Endothelial cell of umbilical vein (primary cell): ENCODE measurements at regions not wholly inside any gene's neighbourhood (a gene's known extent, or its start where the extent isn't known, plus 50 kb on each side); places are given as distances from the start of the nearest gene placed in this dataset.

ENCODE experiments used
- BruUV-seq: library from RNA; stranded (reverse); fragments of 400-500 nt; replicated peaks from 2 replicates; lab custom pipeline; 2021; lab: Mats Ljungman, UMichigan
- CTCF ChIA-PET: fragments of 300-600, 350-600 bp; sonication (Branson Sonifier 250); formaldehyde crosslinking; loops from one replicate; lab custom pipeline; 2021; ENCODE audit warnings: antibody characterized with exemption, inconsistent platforms; lab: Charles Lee
- POLR2A ChIA-PET: fragments of 300-600, 350-600 bp; sonication (Branson Sonifier 250); formaldehyde crosslinking; loops from one replicate; lab custom pipeline; 2021; ENCODE audit warnings: antibody characterized with exemption, inconsistent platforms; lab: Charles Lee
- DNase-seq: peaks from one replicate; pipeline ENCODE4 v3.0.0-alpha.2; 2011; ENCODE audit warnings: low read depth, low spot score
- FAIRE-seq: peaks from 2 replicates; lab custom pipeline; 2011; peaks lifted over from hg19 to GRCh38; lab: Jason Lieb, UNC
- H2AFZ ChIP-seq: 2 replicates; pipeline ENCODE4 v1.6.0; 2012; ENCODE audit warnings: low read depth, low read length, control low read depth, inconsistent platforms
- H3K27ac ChIP-seq: 2 replicates; pipeline ENCODE4 v1.5.1; 2011; ENCODE audit warnings: low read depth, mild to moderate bottlenecking, control low read depth, low read length, moderate library complexity; ENCODE audit not compliant: insufficient read depth
- H3K27me3 ChIP-seq, 2 experiments: 2 replicates each; pipeline versions ENCODE4 v1.6.0 to v1.6.1; 2011; ENCODE audit warnings: low read length in 2 of 2, mixed read lengths in 1 of 2; ENCODE audit not compliant: control insufficient read depth in 2 of 2, insufficient read depth in 2 of 2
- H3K36me3 ChIP-seq, 2 experiments: 2 replicates in 1 of 2; 3 replicates in 1 of 2; pipeline ENCODE4 v1.5.1; 2011; ENCODE audit warnings: low read length in 2 of 2, mild to moderate bottlenecking in 1 of 2, moderate library complexity in 1 of 2; ENCODE audit not compliant: control insufficient read depth in 2 of 2, insufficient read depth in 2 of 2; ENCODE audit errors: extremely low read depth in 1 of 2
- H3K4me1 ChIP-seq: 3 replicates; pipeline ENCODE4 v1.5.1; 2011; ENCODE audit warnings: mild to moderate bottlenecking, low read length; ENCODE audit not compliant: control insufficient read depth, insufficient read depth; ENCODE audit errors: extremely low read depth
- H3K4me2 ChIP-seq: 2 replicates; pipeline ENCODE4 v1.6.1; 2011; ENCODE audit warnings: low read length, control low read depth, mixed read lengths; ENCODE audit not compliant: insufficient read depth
- H3K4me3 ChIP-seq, 3 experiments: fragments of 200-600 bp in 1 of 3; sonication (generic), shearing (Covaris generic) in 1 of 3; replicated peaks in 1 of 3; 2 replicates each; pipeline ENCODE4 v1.5.1; 2011 to 2016; ENCODE audit warnings: control low read depth in 3 of 3, low read length in 3 of 3, mild to moderate bottlenecking in 2 of 3, inconsistent platforms in 1 of 3, low read depth in 1 of 3, moderate library complexity in 1 of 3; ENCODE audit not compliant: insufficient read depth in 1 of 3
- H3K79me2 ChIP-seq: 2 replicates; pipeline ENCODE4 v1.6.0; 2012; ENCODE audit warnings: low read length, inconsistent platforms; ENCODE audit not compliant: control insufficient read depth, insufficient read depth
- H3K9ac ChIP-seq: replicated peaks from 2 replicates; pipeline ENCODE3; 2011; ENCODE audit warnings: low read length, control low read depth; ENCODE audit not compliant: insufficient read depth; ENCODE audit errors: extremely low read depth
- H3K9me1 ChIP-seq: replicated peaks from 3 replicates; pipeline ENCODE4 v1.6.0; 2011; ENCODE audit warnings: mild to moderate bottlenecking, low read length; ENCODE audit not compliant: control insufficient read depth, insufficient read depth; ENCODE audit errors: extremely low read depth
- H3K9me3 ChIP-seq: replicated peaks from 2 replicates; pipeline ENCODE4 v1.5.1; 2012; ENCODE audit warnings: low read length, inconsistent platforms; ENCODE audit not compliant: control insufficient read depth, insufficient read depth
- H4K20me1 ChIP-seq: replicated peaks from 2 replicates; pipeline ENCODE3; 2011; ENCODE audit warnings: mild to moderate bottlenecking, low read length; ENCODE audit not compliant: control insufficient read depth, insufficient read depth; ENCODE audit errors: extremely low read depth
- EZH2 ChIP-seq: IDR thresholded peaks from 2 replicates; pipeline ENCODE4 v1.6.1; 2012; ENCODE audit warnings: borderline replicate concordance, low read depth, mild to moderate bottlenecking, moderate library complexity, low read length, inconsistent platforms; ENCODE audit not compliant: severe bottlenecking
- FOS ChIP-seq: IDR thresholded peaks from 2 replicates; pipeline ENCODE4 v1.6.1; 2011; ENCODE audit warnings: mild to moderate bottlenecking, low read length, moderate library complexity, borderline replicate concordance; ENCODE audit not compliant: insufficient read depth
- GATA2 ChIP-seq: IDR thresholded peaks from 2 replicates; pipeline ENCODE4 v1.7.0; 2011; ENCODE audit warnings: low read depth, mild to moderate bottlenecking, moderate library complexity, mixed read lengths, low read length; ENCODE audit not compliant: insufficient read length, insufficient read depth
- JUN ChIP-seq: IDR thresholded peaks from 2 replicates; pipeline ENCODE4 v1.6.1; 2011; ENCODE audit warnings: borderline replicate concordance, low read depth; ENCODE audit not compliant: insufficient read length, insufficient read depth
- MYC ChIP-seq: IDR thresholded peaks from one replicate; pipeline ENCODE4 v1.6.1; 2011; ENCODE audit warnings: mild to moderate bottlenecking, low read depth, low read length
- POLR2A ChIP-seq: IDR thresholded peaks from 2 replicates; pipeline ENCODE4 v1.6.1; 2012; ENCODE audit warnings: low read depth, mild to moderate bottlenecking, control low read depth, low read length
- POLR2AphosphoS5 ChIP-seq: IDR thresholded peaks from 2 replicates; pipeline ENCODE4 v1.6.1; 2012; ENCODE audit warnings: low read depth, mild to moderate bottlenecking, control low read depth, low read length, moderate library complexity; ENCODE audit not compliant: insufficient read depth
- dilution Hi-C: fragments of 300-500 bp; cut with MboI; formaldehyde crosslinking; loops from one replicate; pipeline ENCODE4 v1.15.0; 2019; ENCODE audit warnings: low sequenced_read_pairs; ENCODE audit not compliant: extremely low pct_ligation_motif_present
- intact Hi-C: fragments of 100-400 bp; cut with micrococcal nuclease; formaldehyde crosslinking; loops from one replicate; pipeline ENCODE4 v1.10.0; 2022
- TF ChIP-seq, protein P1 (sequence below): IDR thresholded peaks from 2 replicates; pipeline ENCODE4 v1.6.1; 2011; ENCODE audit not compliant: insufficient read depth, insufficient read length
- TF ChIP-seq, protein P2 (sequence below), 2 donors: IDR thresholded peaks; 1 replicate in 1 of 2; 2 replicates in 1 of 2; pipeline ENCODE4 v1.5.1; 2011; ENCODE audit warnings: low read length in 2 of 2, mild to moderate bottlenecking in 2 of 2, moderate library complexity in 2 of 2, control low read depth in 1 of 2, inconsistent platforms in 1 of 2, low read depth in 1 of 2; ENCODE audit not compliant: insufficient read depth in 1 of 2; ENCODE audit errors: extremely low read depth in 1 of 2

DNA sequence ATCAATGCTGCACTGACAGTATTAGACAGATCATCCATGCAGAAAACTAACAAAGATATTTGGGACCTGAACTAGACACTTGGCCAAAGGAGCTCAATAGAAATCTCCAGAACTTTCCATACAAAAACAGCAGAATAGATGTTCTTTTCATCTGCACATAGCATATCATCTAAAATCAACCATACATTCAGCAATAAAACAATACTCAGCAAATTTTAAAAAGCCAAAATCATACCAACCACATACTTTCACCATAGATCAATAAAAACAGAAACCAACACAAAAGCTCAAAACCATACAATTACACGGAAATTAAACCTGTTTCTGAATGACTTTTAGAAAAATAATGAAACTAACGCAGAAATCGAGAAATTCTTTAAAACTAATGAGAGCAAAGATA is 592.6 kb downstream of the SLITRK5 start:
- no peaks in the 10 kb centered on the region for H3K4me1 ChIP-seq
- no peak overlapping the region for H3K4me2 ChIP-seq
- H3K9ac ChIP-seq = no peak overlapping the region
- POLR2A ChIA-PET = no interaction called here
- CTCF ChIA-PET = no interaction called here
- H2AFZ ChIP-seq = no peak overlapping the region
- no peaks in the 10 kb centered on the region for H3K27me3 ChIP-seq
- no peak for TF ChIP-seq FOS
- no peak for TF ChIP-seq POLR2AphosphoS5
- no peaks in the 10 kb centered on the region for H4K20me1 ChIP-seq
- DNase-seq (no peak), FAIRE-seq (no peak)
- no peak overlapping the region for H3K4me3 ChIP-seq
- no peaks in the 10 kb centered on the region for H3K9me1 ChIP-seq
- H3K36me3 ChIP-seq = no peaks in the 10 kb centered on the region
- H3K27ac ChIP-seq = no peak overlapping the region
- H3K9me3 ChIP-seq = no peaks in the 10 kb centered on the region
- no TSS peak for BruUV-seq
- intact Hi-C loops (no loop called here), dilution Hi-C loops (no loop called here)
- H3K79me2 ChIP-seq = no peaks in the 10 kb centered on the region

GRCh38 chr13:88281841-88282240 is 610.7 kb downstream of the SLITRK5 start:
- H3K4me1 ChIP-seq = no peaks in the 10 kb centered on the region
- no peak overlapping the region for H3K27ac ChIP-seq
- DNase-seq (no peak), FAIRE-seq (no peak)
- no peak overlapping the region for H3K4me3 ChIP-seq
- H3K9ac ChIP-seq = no peak overlapping the region
- TF ChIP-seq, protein P1, sequence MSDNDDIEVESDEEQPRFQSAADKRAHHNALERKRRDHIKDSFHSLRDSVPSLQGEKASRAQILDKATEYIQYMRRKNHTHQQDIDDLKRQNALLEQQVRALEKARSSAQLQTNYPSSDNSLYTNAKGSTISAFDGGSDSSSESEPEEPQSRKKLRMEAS = no peak
- no peak for TF ChIP-seq POLR2A
- TF ChIP-seq MYC = no peak
- no peak for TF ChIP-seq GATA2
- TF ChIP-seq EZH2 = no peak
- TF ChIP-seq FOS = no peak
- TF ChIP-seq, protein P2, sequence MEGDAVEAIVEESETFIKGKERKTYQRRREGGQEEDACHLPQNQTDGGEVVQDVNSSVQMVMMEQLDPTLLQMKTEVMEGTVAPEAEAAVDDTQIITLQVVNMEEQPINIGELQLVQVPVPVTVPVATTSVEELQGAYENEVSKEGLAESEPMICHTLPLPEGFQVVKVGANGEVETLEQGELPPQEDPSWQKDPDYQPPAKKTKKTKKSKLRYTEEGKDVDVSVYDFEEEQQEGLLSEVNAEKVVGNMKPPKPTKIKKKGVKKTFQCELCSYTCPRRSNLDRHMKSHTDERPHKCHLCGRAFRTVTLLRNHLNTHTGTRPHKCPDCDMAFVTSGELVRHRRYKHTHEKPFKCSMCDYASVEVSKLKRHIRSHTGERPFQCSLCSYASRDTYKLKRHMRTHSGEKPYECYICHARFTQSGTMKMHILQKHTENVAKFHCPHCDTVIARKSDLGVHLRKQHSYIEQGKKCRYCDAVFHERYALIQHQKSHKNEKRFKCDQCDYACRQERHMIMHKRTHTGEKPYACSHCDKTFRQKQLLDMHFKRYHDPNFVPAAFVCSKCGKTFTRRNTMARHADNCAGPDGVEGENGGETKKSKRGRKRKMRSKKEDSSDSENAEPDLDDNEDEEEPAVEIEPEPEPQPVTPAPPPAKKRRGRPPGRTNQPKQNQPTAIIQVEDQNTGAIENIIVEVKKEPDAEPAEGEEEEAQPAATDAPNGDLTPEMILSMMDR (IDR thresholded peaks at IDR 0.05; ENCODE audit: extremely low read depth in 1 of 2, insufficient read depth in 1 of 2, low read depth in 1 of 2, low read length in 2 of 2) = no peak
- no peak for TF ChIP-seq JUN
- TF ChIP-seq POLR2AphosphoS5 = no peak
- ChIA-PET POLR2A (no interaction called here), CTCF (no interaction called here)
- intact Hi-C loops = no loop called here
- H3K9me3 ChIP-seq = peaks cover 3% of the 10 kb centered on the region
- H4K20me1 ChIP-seq = no peaks in the 10 kb centered on the region
- dilution Hi-C loops = no loop called here
- BruUV-seq = no TSS peak
- H3K27me3 ChIP-seq = no peaks in the 10 kb centered on the region
- no peaks in the 10 kb centered on the region for H3K36me3 ChIP-seq
- no peaks in the 10 kb centered on the region for H3K9me1 ChIP-seq
- H3K4me2 ChIP-seq = no peak overlapping the region
- no peaks in the 10 kb centered on the region for H3K79me2 ChIP-seq
- H2AFZ ChIP-seq = no peak overlapping the region
